Hepatocyte (in vitro differentiated cells): ENCODE measurements at regions not wholly inside any gene's neighbourhood (a gene's known extent, or its start where the extent isn't known, plus 50 kb on each side); places are given as distances from the start of the nearest gene placed in this dataset.

Source experiments
- EZH2 ChIP-seq: fragments of 200-600 bp; sonication (generic); IDR thresholded peaks from 2 replicates; pipeline ENCODE4 v1.6.1; 2016; ENCODE audit warnings: antibody characterized with exemption, mild to moderate bottlenecking, borderline replicate concordance
- TF ChIP-seq, protein P1 (sequence below): fragments of 200-600 bp; sonication (generic); IDR thresholded peaks from 2 replicates; pipeline ENCODE4 v1.5.1; 2016; ENCODE audit warnings: antibody characterized with exemption, mild to moderate bottlenecking; ENCODE audit not compliant: poor library complexity

DNA sequence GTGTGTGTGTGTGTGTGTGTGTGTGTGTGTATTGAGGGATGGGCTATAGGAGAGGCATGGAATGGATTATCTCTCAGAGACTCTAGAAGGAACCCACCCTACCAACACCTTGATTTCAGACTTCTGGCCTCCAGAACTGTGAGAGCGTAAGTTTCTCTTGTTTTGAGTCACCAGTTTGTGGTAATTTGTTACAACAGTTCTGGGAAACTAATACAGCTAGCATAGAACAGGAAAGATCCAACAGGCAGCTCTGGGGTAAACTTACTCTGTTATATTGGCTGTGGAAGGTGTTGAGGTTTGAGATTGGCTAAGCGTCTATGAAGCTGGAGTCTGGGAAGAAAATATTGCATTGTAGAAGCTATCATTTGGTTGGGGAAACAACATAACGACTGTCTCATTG lies 334.3 kb downstream of the AACS start:
- TF ChIP-seq, protein P1, sequence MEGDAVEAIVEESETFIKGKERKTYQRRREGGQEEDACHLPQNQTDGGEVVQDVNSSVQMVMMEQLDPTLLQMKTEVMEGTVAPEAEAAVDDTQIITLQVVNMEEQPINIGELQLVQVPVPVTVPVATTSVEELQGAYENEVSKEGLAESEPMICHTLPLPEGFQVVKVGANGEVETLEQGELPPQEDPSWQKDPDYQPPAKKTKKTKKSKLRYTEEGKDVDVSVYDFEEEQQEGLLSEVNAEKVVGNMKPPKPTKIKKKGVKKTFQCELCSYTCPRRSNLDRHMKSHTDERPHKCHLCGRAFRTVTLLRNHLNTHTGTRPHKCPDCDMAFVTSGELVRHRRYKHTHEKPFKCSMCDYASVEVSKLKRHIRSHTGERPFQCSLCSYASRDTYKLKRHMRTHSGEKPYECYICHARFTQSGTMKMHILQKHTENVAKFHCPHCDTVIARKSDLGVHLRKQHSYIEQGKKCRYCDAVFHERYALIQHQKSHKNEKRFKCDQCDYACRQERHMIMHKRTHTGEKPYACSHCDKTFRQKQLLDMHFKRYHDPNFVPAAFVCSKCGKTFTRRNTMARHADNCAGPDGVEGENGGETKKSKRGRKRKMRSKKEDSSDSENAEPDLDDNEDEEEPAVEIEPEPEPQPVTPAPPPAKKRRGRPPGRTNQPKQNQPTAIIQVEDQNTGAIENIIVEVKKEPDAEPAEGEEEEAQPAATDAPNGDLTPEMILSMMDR = no peak
- no peak for TF ChIP-seq EZH2
